Smooth muscle cell (in vitro differentiated cells): ENCODE measurements at regions not wholly inside any gene's neighbourhood (a gene's known extent, or its start where the extent isn't known, plus 50 kb on each side); places are given as distances from the start of the nearest gene placed in this dataset.

Source experiments
- DNase-seq: peaks from one replicate; lab custom pipeline; 2025; ENCODE audit not compliant: unreplicated experiment; lab: John Stamatoyannopoulos, UW
- H2AFZ ChIP-seq: fragments of 200-600 bp; sonication (generic); 2 replicates; pipeline ENCODE4 v1.6.0; 2016; ENCODE audit warnings: antibody characterized with exemption, low read depth, mild to moderate bottlenecking
- H3F3A ChIP-seq: fragments of 200-600 bp; sonication (generic); 2 replicates; pipeline ENCODE4 v1.6.0; 2017; ENCODE audit warnings: antibody characterized with exemption, low read depth
- H3K27ac ChIP-seq: fragments of 200-600 bp; sonication (generic); 2 replicates; pipeline ENCODE4 v1.5.1; 2016; ENCODE audit warnings: low read depth, mild to moderate bottlenecking
- H3K27me3 ChIP-seq: fragments of 200-600 bp; sonication (generic); 2 replicates; pipeline ENCODE4 v1.6.1; 2016; ENCODE audit warnings: low read depth, mild to moderate bottlenecking
- H3K36me3 ChIP-seq: fragments of 200-600 bp; sonication (generic); 2 replicates; pipeline ENCODE4 v1.5.1; 2016; ENCODE audit warnings: low read depth
- H3K4me1 ChIP-seq: fragments of 200-600 bp; sonication (generic); 2 replicates; pipeline ENCODE4 v1.5.1; 2016; ENCODE audit warnings: low read depth
- H3K4me2 ChIP-seq: fragments of 200-600 bp; sonication (generic); 2 replicates; pipeline ENCODE4 v1.6.0; 2016; ENCODE audit warnings: mild to moderate bottlenecking
- H3K4me3 ChIP-seq: fragments of 200-600 bp; sonication (generic); 2 replicates; pipeline ENCODE4 v1.5.1; 2016; ENCODE audit warnings: mild to moderate bottlenecking
- H3K79me2 ChIP-seq: fragments of 200-600 bp; sonication (generic); 2 replicates; pipeline ENCODE4 v1.6.0; 2016; ENCODE audit warnings: low read depth, mild to moderate bottlenecking
- H3K9ac ChIP-seq: fragments of 200-600 bp; sonication (generic); 2 replicates; pipeline ENCODE4 v1.6.0; 2016; ENCODE audit warnings: low read depth
- H3K9me3 ChIP-seq: fragments of 200-600 bp; sonication (generic); replicated peaks from 2 replicates; pipeline ENCODE4 v1.5.1; 2016; ENCODE audit warnings: low read depth
- H4K20me1 ChIP-seq: fragments of 200-600 bp; sonication (generic); 2 replicates; pipeline ENCODE4 v1.6.0; 2016; ENCODE audit warnings: low read depth
- WGBS: methylation state at CpG from one replicate; pipeline ENCODE4 v1.1.7; 2016; ENCODE audit warnings: low lambda C conversion rate; 5-methylcytosine and 5-hydroxymethylcytosine counted together
- TF ChIP-seq, protein P1 (sequence below): fragments of 200-600 bp; sonication (generic); IDR thresholded peaks from 2 replicates; pipeline ENCODE4 v1.5.1; 2017; ENCODE audit warnings: borderline replicate concordance, mild to moderate bottlenecking, antibody characterized with exemption; ENCODE audit not compliant: insufficient read depth, poor library complexity, severe bottlenecking

DNA sequence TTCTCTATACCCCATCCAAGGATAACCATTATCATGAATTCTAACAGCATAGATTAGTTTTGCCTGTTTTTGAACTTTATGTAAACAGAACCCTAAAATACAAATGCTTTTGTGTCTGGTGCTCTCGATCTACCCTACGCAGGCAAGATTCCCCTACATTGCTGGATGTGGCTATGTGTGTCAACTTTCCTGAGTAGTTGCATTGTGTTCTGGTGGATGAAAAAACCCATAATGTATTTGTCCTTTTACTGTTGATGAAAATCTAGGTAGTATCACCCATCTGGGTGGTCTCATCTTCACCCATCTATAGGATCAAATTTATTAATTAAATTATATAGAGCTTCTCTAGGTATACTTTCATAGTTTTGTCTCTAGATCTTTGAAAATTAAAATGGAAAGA, 211.7 kb downstream of the ANKRD60 start:
- Histone ChIP-seq H3K27ac (peak overlapping the region; percentile 88), H3K36me3 (no peaks in the 10 kb centered on the region), H2AFZ (no peak overlapping the region), H4K20me1 (no peaks in the 10 kb centered on the region), H3K9me3 (no peaks in the 10 kb centered on the region), H3K4me2 (no peak overlapping the region), H3K4me1 (peaks cover 2% of the 10 kb centered on the region), H3K79me2 (no peaks in the 10 kb centered on the region), H3K27me3 (no peaks in the 10 kb centered on the region), H3K9ac (no peak overlapping the region), H3F3A (no peaks in the 10 kb centered on the region), H3K4me3 (no peak overlapping the region)
- WGBS: 88% methylated on average over 2 of the region's 2 CpGs
- no peak for DNase-seq
- TF ChIP-seq, protein P1, sequence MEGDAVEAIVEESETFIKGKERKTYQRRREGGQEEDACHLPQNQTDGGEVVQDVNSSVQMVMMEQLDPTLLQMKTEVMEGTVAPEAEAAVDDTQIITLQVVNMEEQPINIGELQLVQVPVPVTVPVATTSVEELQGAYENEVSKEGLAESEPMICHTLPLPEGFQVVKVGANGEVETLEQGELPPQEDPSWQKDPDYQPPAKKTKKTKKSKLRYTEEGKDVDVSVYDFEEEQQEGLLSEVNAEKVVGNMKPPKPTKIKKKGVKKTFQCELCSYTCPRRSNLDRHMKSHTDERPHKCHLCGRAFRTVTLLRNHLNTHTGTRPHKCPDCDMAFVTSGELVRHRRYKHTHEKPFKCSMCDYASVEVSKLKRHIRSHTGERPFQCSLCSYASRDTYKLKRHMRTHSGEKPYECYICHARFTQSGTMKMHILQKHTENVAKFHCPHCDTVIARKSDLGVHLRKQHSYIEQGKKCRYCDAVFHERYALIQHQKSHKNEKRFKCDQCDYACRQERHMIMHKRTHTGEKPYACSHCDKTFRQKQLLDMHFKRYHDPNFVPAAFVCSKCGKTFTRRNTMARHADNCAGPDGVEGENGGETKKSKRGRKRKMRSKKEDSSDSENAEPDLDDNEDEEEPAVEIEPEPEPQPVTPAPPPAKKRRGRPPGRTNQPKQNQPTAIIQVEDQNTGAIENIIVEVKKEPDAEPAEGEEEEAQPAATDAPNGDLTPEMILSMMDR: no peak

DNA sequence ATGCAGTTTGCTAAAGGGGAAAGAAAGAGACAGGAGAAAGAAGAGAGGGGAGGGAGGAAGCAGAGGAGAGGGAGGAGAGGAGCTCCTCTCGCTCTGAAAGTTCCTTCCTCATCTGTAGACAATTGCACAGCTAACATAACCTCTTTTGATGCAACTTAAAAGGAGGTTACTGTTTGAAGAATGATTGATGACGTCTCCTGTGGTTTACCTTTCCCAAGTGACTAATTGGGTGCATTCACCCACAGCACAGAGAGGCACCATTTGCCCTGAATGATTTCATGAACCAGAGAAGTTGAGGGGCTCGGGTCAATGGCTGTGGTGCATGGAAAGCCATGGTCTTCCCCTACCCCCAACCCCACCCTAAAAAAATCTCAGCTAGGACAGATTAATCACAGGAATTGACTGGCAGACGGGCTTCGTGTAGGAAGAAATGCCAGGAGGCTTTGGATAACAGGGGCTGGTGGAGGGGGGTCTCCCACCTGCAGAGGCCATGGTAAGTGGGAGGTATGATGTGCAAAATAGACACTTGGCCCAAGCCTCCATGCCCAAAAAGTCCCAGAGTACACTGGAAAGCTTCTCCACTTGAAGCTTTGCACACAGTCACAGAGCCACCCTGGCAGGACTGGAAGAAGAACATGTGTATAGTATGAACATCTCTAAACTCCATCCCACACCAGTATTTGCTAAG, 213.7 kb downstream of the ANKRD60 start:
- Histone ChIP-seq H3F3A (no peaks in the 10 kb centered on the region), H3K9ac (no peak overlapping the region), H4K20me1 (no peaks in the 10 kb centered on the region), H3K4me3 (no peak overlapping the region), H3K4me1 (peaks cover 2% of the 10 kb centered on the region), H3K4me2 (no peak overlapping the region), H3K27me3 (no peaks in the 10 kb centered on the region), H3K9me3 (no peaks in the 10 kb centered on the region), H3K27ac (no peak overlapping the region), H3K36me3 (no peaks in the 10 kb centered on the region), H2AFZ (no peak overlapping the region), H3K79me2 (no peaks in the 10 kb centered on the region)
- TF ChIP-seq, protein P1: no peak
- DNase-seq: no peak
- 72% methylated on average over 5 of the region's 5 CpGs for WGBS

DNA sequence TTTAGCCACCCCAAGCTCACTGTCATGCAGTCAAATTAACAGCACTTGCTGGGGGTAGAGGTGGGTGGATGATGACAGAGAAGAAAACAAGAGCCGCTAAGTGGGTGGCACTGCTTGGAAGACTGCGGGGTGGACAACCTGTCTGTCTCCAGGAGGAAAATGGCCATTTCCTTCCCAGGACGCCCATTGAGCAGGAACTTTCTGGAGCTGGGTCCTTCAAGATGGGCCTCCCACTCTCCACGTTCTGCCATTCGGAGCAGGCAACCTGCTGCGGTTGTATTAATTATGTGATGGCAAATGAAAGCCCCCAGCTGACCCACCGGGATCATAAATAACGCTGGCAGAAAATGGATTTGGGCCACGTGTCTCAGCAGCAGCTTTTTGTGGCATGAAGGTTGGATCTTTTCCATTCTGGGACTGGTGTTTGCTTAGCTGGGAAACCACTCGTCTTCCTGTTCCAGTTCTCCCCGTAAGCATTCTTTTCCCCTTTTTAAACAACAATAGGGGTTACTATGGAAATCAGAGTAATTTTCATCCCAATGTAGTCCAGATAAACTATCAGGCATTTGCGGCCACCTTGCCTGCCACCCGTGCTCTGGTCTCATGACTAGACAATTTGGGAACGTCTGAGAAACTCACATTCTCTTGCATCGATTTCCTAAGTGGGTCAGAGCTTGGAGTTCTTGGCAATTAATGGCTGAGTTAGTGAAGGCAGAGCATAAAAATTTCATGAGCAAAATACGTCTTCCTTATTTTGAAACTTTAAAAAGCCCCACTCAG, 215.5 kb downstream of the ANKRD60 start:
- H3K27me3 ChIP-seq: no peaks in the 10 kb centered on the region
- H3K9ac ChIP-seq: no peak overlapping the region
- no peaks in the 10 kb centered on the region for H3F3A ChIP-seq
- H3K9me3 ChIP-seq: no peaks in the 10 kb centered on the region
- H3K4me2 ChIP-seq: no peak overlapping the region
- no peaks in the 10 kb centered on the region for H3K79me2 ChIP-seq
- H3K27ac ChIP-seq: no peak overlapping the region
- DNase-seq: no peak
- no peak overlapping the region for H3K4me3 ChIP-seq
- peaks cover 2% of the 10 kb centered on the region for H3K4me1 ChIP-seq
- no peak overlapping the region for H2AFZ ChIP-seq
- no peaks in the 10 kb centered on the region for H4K20me1 ChIP-seq
- no peaks in the 10 kb centered on the region for H3K36me3 ChIP-seq
- 91% methylated on average over 16 of the region's 16 CpGs for WGBS
- TF ChIP-seq, protein P1: no peak
